Keratinocyte (primary cell): ENCODE measurements at regions not wholly inside any gene's neighbourhood (a gene's known extent, or its start where the extent isn't known, plus 50 kb on each side); places are given as distances from the start of the nearest gene placed in this dataset.

Source experiments
- DNase-seq: peaks from one replicate; pipeline ENCODE4 v3.0.0-alpha.2; 2011; ENCODE audit warnings: low read depth, missing footprints, low spot score
- FAIRE-seq: peaks from 2 replicates; lab custom pipeline; 2011; peaks lifted over from hg19 to GRCh38; lab: Jason Lieb, UNC
- H2AFZ ChIP-seq: 2 replicates; pipeline ENCODE4 v1.6.0; 2012; ENCODE audit warnings: low read length, control low read depth, inconsistent platforms; ENCODE audit not compliant: control insufficient read depth
- H3K27ac ChIP-seq: 2 replicates; pipeline ENCODE4 v1.5.1; 2011; ENCODE audit warnings: low read length; ENCODE audit not compliant: control insufficient read depth, insufficient read depth
- H3K27me3 ChIP-seq: 3 replicates; pipeline ENCODE4 v1.6.0; 2011; ENCODE audit warnings: low read length; ENCODE audit not compliant: control insufficient read depth, insufficient read depth; ENCODE audit errors: extremely low read depth
- H3K36me3 ChIP-seq, 2 experiments: 2 replicates in 1 of 2; 3 replicates in 1 of 2; pipeline ENCODE4 v1.5.1; 2011; ENCODE audit warnings: low read length in 2 of 2, mild to moderate bottlenecking in 1 of 2; ENCODE audit not compliant: control insufficient read depth in 2 of 2, insufficient read depth in 2 of 2; ENCODE audit errors: extremely low read depth in 1 of 2
- H3K4me1 ChIP-seq: 3 replicates; pipeline ENCODE4 v1.5.1; 2011; ENCODE audit warnings: low read length; ENCODE audit not compliant: control insufficient read depth, insufficient read depth; ENCODE audit errors: extremely low read depth
- H3K4me2 ChIP-seq: 3 replicates; pipeline ENCODE4 v1.6.0; 2011; ENCODE audit warnings: low read depth, low read length; ENCODE audit not compliant: control insufficient read depth, insufficient read depth; ENCODE audit errors: extremely low read depth
- H3K4me3 ChIP-seq, 3 experiments: fragments of 200-600 bp in 1 of 3; sonication (generic) in 1 of 3; 2 replicates in 2 of 3; 3 replicates in 1 of 3; pipeline ENCODE4 v1.5.1; 2011 to 2016; ENCODE audit warnings: low read length in 3 of 3, mild to moderate bottlenecking in 3 of 3, control low read depth in 2 of 3, inconsistent platforms in 1 of 3, low read depth in 1 of 3, mixed read lengths in 1 of 3, mixed run types in 1 of 3, moderate library complexity in 1 of 3; ENCODE audit not compliant: control insufficient read depth in 2 of 3, insufficient read depth in 2 of 3; ENCODE audit errors: extremely low read depth in 1 of 3
- H3K79me2 ChIP-seq: 2 replicates; pipeline ENCODE4 v1.6.0; 2012; ENCODE audit warnings: low read length; ENCODE audit not compliant: control insufficient read depth, insufficient read depth
- H3K9ac ChIP-seq: 3 replicates; pipeline ENCODE4 v1.6.0; 2011; ENCODE audit warnings: low read length; ENCODE audit not compliant: control insufficient read depth, insufficient read depth; ENCODE audit errors: extremely low read depth
- H3K9me1 ChIP-seq: 3 replicates; pipeline ENCODE4 v1.6.0; 2011; ENCODE audit warnings: low read length; ENCODE audit not compliant: control insufficient read depth, insufficient read depth; ENCODE audit errors: extremely low read depth
- H3K9me3 ChIP-seq: 2 replicates; pipeline ENCODE4 v1.5.1; 2012; ENCODE audit warnings: low read depth, low read length; ENCODE audit not compliant: control insufficient read depth
- H4K20me1 ChIP-seq: 3 replicates; pipeline ENCODE4 v1.6.0; 2011; ENCODE audit warnings: low read length; ENCODE audit not compliant: control insufficient read depth, insufficient read depth; ENCODE audit errors: extremely low read depth
- EZH2 ChIP-seq: IDR thresholded peaks from one replicate; pipeline ENCODE4 v1.6.1; 2012; ENCODE audit warnings: inconsistent platforms, mild to moderate bottlenecking, low read length, moderate library complexity
- dilution Hi-C: fragments of 300-500 bp; cut with MboI; formaldehyde crosslinking; loops from one replicate; pipeline ENCODE4 v1.7.0; 2020; ENCODE audit warnings: low sequenced_read_pairs; ENCODE audit not compliant: extremely low pct_ligation_motif_present
- TF ChIP-seq, protein P1 (sequence below), 3 experiments: IDR thresholded peaks in 1 of 3; conservative IDR thresholded peaks in 1 of 3; optimal IDR thresholded peaks in 1 of 3; 2 replicates in 2 of 3; 3 replicates in 1 of 3; pipeline versions ENCODE3 to v1.5.1; 2011; ENCODE audit warnings: low read length in 3 of 3, mild to moderate bottlenecking in 3 of 3, moderate library complexity in 2 of 3, control low read depth in 1 of 3, inconsistent platforms in 1 of 3; ENCODE audit not compliant: insufficient read depth in 2 of 3; ENCODE audit errors: extremely low read depth in 1 of 3

DNA sequence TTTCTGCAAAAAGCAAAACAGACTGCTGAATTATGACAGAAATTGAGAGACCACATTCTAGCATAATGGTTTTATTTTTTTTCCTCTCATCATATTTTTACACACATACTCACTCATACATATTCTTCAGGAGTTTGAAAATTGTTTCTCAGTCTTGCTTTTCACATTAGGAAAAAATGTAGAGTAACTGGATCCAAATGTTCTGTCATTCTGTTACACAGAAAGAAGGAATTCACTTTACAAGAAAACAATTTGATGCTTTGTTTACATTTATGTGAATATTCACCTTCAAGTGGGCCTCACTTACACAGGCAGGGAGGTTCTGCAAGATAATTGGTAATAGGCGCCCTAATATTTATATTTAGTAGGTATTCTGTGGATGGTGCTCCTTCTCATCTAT lies 82.0 kb downstream of the ARL4A start:
- FAIRE-seq, result no peak

GRCh38 chr7:12770227-12770975 lies 83.0 kb downstream of the ARL4A start:
- Histone ChIP-seq H3K4me1 (peaks cover 6% of the 10 kb centered on the region), H3K9ac (no peak overlapping the region), H3K9me1 (no peaks in the 10 kb centered on the region), H3K9me3 (no peaks in the 10 kb centered on the region), H2AFZ (no peak overlapping the region), H3K27me3 (no peaks in the 10 kb centered on the region), H3K79me2 (no peaks in the 10 kb centered on the region), H3K4me2 (no peak overlapping the region), H3K4me3 (no peak overlapping the region), H4K20me1 (no peaks in the 10 kb centered on the region), H3K36me3 (no peaks in the 10 kb centered on the region), H3K27ac (no peak overlapping the region)
- DNase-seq (no peak), FAIRE-seq (peak; percentile 9)
- TF ChIP-seq, protein P1, sequence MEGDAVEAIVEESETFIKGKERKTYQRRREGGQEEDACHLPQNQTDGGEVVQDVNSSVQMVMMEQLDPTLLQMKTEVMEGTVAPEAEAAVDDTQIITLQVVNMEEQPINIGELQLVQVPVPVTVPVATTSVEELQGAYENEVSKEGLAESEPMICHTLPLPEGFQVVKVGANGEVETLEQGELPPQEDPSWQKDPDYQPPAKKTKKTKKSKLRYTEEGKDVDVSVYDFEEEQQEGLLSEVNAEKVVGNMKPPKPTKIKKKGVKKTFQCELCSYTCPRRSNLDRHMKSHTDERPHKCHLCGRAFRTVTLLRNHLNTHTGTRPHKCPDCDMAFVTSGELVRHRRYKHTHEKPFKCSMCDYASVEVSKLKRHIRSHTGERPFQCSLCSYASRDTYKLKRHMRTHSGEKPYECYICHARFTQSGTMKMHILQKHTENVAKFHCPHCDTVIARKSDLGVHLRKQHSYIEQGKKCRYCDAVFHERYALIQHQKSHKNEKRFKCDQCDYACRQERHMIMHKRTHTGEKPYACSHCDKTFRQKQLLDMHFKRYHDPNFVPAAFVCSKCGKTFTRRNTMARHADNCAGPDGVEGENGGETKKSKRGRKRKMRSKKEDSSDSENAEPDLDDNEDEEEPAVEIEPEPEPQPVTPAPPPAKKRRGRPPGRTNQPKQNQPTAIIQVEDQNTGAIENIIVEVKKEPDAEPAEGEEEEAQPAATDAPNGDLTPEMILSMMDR (optimal IDR thresholded peaks at IDR 0.05 in 1 of 3, IDR thresholded peaks at IDR 0.05 in 1 of 3, conservative IDR thresholded peaks at IDR 0.05 in 1 of 3; ENCODE audit: extremely low read depth in 1 of 3, insufficient read depth in 2 of 3, low read length in 3 of 3), result no peak
- no peak for TF ChIP-seq EZH2
- dilution Hi-C loops, result no loop called here

More for the DNA sequence above, 82.0 kb downstream of the ARL4A start:
- no peak overlapping the region for H3K9ac ChIP-seq
- H3K79me2 ChIP-seq, result no peaks in the 10 kb centered on the region
- H3K36me3 ChIP-seq, result no peaks in the 10 kb centered on the region
- no peak overlapping the region for H2AFZ ChIP-seq
- H3K4me3 ChIP-seq, result no peak overlapping the region
- H3K27ac ChIP-seq, result no peak overlapping the region
- peaks cover 6% of the 10 kb centered on the region for H3K4me1 ChIP-seq
- dilution Hi-C loops, result no loop called here
- TF ChIP-seq, protein P1 (optimal IDR thresholded peaks at IDR 0.05 in 1 of 3, IDR thresholded peaks at IDR 0.05 in 1 of 3, conservative IDR thresholded peaks at IDR 0.05 in 1 of 3; ENCODE audit: extremely low read depth in 1 of 3, insufficient read depth in 2 of 3, low read length in 3 of 3), result no peak
- TF ChIP-seq EZH2, result no peak
- DNase-seq, result no peak
- no peaks in the 10 kb centered on the region for H4K20me1 ChIP-seq
- H3K27me3 ChIP-seq, result no peaks in the 10 kb centered on the region
- H3K4me2 ChIP-seq, result no peak overlapping the region
- no peaks in the 10 kb centered on the region for H3K9me3 ChIP-seq
- no peaks in the 10 kb centered on the region for H3K9me1 ChIP-seq
